Liver (tissue), 8 donors: ENCODE measurements at regions not wholly inside any gene's neighbourhood (a gene's known extent, or its start where the extent isn't known, plus 50 kb on each side); places are given as distances from the start of the nearest gene placed in this dataset.

ENCODE experiments used
- DNase-seq: peaks from one replicate; pipeline ENCODE4 v3.0.0-alpha.2; 2017; ENCODE audit warnings: low spot score
- H3K27ac ChIP-seq, 2 donors: one replicate each; pipeline ENCODE4 v1.7.0; 2013; ENCODE audit warnings: inconsistent platforms in 2 of 2, low read length in 2 of 2, control low read depth in 1 of 2, low read depth in 1 of 2, mild to moderate bottlenecking in 1 of 2
- H3K27me3 ChIP-seq, 4 donors: one replicate each; pipeline versions ENCODE4 v1.6.1 to v1.7.0; 2013; ENCODE audit warnings: low read length in 3 of 4, inconsistent platforms in 1 of 4, mild to moderate bottlenecking in 1 of 4, moderate library complexity in 1 of 4; ENCODE audit not compliant: control insufficient read depth in 4 of 4, insufficient read depth in 4 of 4
- H3K36me3 ChIP-seq, 4 donors: one replicate each; pipeline versions ENCODE4 v1.6.1 to v1.7.0; 2013; ENCODE audit warnings: low read length in 3 of 4, mild to moderate bottlenecking in 3 of 4, low read depth in 1 of 4, moderate library complexity in 1 of 4; ENCODE audit not compliant: control insufficient read depth in 4 of 4, insufficient read depth in 3 of 4
- H3K4me1 ChIP-seq, 4 donors: one replicate each; pipeline versions ENCODE4 v1.6.1 to v1.7.0; 2013; ENCODE audit warnings: low read length in 3 of 4, mild to moderate bottlenecking in 3 of 4, moderate library complexity in 1 of 4; ENCODE audit not compliant: control insufficient read depth in 4 of 4, insufficient read depth in 4 of 4
- H3K4me3 ChIP-seq, 3 donors: one replicate each; pipeline versions ENCODE4 v1.6.1 to v1.7.0; 2013; ENCODE audit warnings: low read length in 3 of 3, control low read depth in 1 of 3, low read depth in 1 of 3, mild to moderate bottlenecking in 1 of 3
- H3K9ac ChIP-seq, 2 donors: one replicate each; pipeline ENCODE4 v1.7.0; 2013; ENCODE audit warnings: low read length in 2 of 2, mild to moderate bottlenecking in 2 of 2, moderate library complexity in 2 of 2, control low read depth in 1 of 2, low read depth in 1 of 2
- H3K9me3 ChIP-seq, 4 donors: one replicate each; pipeline versions ENCODE4 v1.6.1 to v1.7.0; 2013; ENCODE audit warnings: low read length in 3 of 4; ENCODE audit not compliant: control insufficient read depth in 4 of 4
- EGR1 ChIP-seq, 2 donors: IDR thresholded peaks; 2 replicates each; pipeline ENCODE4 v1.6.1; 2016 to 2018; ENCODE audit warnings: antibody characterized with exemption in 2 of 2, low read depth in 2 of 2
- FOXA1 ChIP-seq: IDR thresholded peaks from 2 replicates; pipeline ENCODE4 v1.6.1; 2016; ENCODE audit warnings: antibody characterized with exemption
- FOXA2 ChIP-seq: IDR thresholded peaks from 2 replicates; pipeline ENCODE4 v1.6.1; 2016; ENCODE audit warnings: antibody characterized with exemption
- GABPA ChIP-seq, 2 donors: IDR thresholded peaks in 1 of 2; conservative IDR thresholded peaks in 1 of 2; 2 replicates each; pipeline ENCODE4 v1.6.1; 2016; ENCODE audit warnings: antibody characterized with exemption in 2 of 2, mild to moderate bottlenecking in 1 of 2, moderate library complexity in 1 of 2
- HNF4A ChIP-seq, 2 donors: conservative IDR thresholded peaks; 2 replicates each; pipeline ENCODE4 v1.6.1; 2016; ENCODE audit warnings: antibody characterized with exemption in 2 of 2, mild to moderate bottlenecking in 2 of 2
- HNF4G ChIP-seq: IDR thresholded peaks from 2 replicates; pipeline ENCODE4 v1.6.1; 2016; ENCODE audit warnings: antibody characterized with exemption
- JUND ChIP-seq, 2 donors: IDR thresholded peaks; 2 replicates each; pipeline ENCODE4 v1.6.1; 2016; ENCODE audit warnings: antibody characterized with exemption in 2 of 2
- NR2F2 ChIP-seq: IDR thresholded peaks from 2 replicates; pipeline ENCODE4 v1.6.1; 2016; ENCODE audit warnings: antibody characterized with exemption
- RAD21 ChIP-seq, 2 donors: IDR thresholded peaks; 2 replicates each; pipeline ENCODE4 v1.6.1; 2016; ENCODE audit warnings: antibody characterized with exemption in 2 of 2, mild to moderate bottlenecking in 2 of 2
- RXRA ChIP-seq, 2 donors: IDR thresholded peaks; 2 replicates each; pipeline ENCODE4 v1.6.1; 2017 to 2018; ENCODE audit warnings: antibody characterized with exemption in 2 of 2, mild to moderate bottlenecking in 1 of 2
- SP1 ChIP-seq: IDR thresholded peaks from 2 replicates; pipeline ENCODE4 v1.6.1; 2018; ENCODE audit warnings: antibody characterized with exemption, mild to moderate bottlenecking
- TAF1 ChIP-seq: conservative IDR thresholded peaks from 2 replicates; pipeline ENCODE4 v1.6.1; 2016; ENCODE audit warnings: antibody characterized with exemption, mild to moderate bottlenecking
- YY1 ChIP-seq: IDR thresholded peaks from 2 replicates; pipeline ENCODE4 v1.6.1; 2016; ENCODE audit warnings: antibody characterized with exemption, mild to moderate bottlenecking
- WGBS: extraction: QIAGEN DNeasy Blood & Tissue Kit; methylation state at CpG from one replicate; pipeline ENCODE4 v1.1.7; 2013; 5-methylcytosine and 5-hydroxymethylcytosine counted together
- TF ChIP-seq, protein P1 (sequence below): IDR thresholded peaks from 2 replicates; pipeline ENCODE4 v1.6.1; 2016; ENCODE audit warnings: antibody characterized with exemption
- TF ChIP-seq, protein P2 (sequence below): IDR thresholded peaks from 2 replicates; pipeline ENCODE4 v1.6.1; 2016; ENCODE audit warnings: antibody characterized with exemption
- TF ChIP-seq, protein P3 (sequence below): fragments of 150-350 bp; IDR thresholded peaks from 2 replicates; pipeline ENCODE4 v1.5.1; 2017; ENCODE audit warnings: improper control_type of control experiment, low read depth, low read length; ENCODE audit not compliant: missing input control
- TF ChIP-seq, protein P4 (sequence below): IDR thresholded peaks from 2 replicates; pipeline ENCODE4 v1.6.1; 2016; ENCODE audit warnings: antibody characterized with exemption, mild to moderate bottlenecking
- TF ChIP-seq, protein P5 (sequence below): IDR thresholded peaks from 2 replicates; pipeline ENCODE4 v1.6.1; 2016; ENCODE audit warnings: antibody characterized with exemption
- donor health status: healthy.
- donor health status: healthy.
- donor health status: healthy.
- donor health status: healthy.
- donor health status: healthy.

DNA sequence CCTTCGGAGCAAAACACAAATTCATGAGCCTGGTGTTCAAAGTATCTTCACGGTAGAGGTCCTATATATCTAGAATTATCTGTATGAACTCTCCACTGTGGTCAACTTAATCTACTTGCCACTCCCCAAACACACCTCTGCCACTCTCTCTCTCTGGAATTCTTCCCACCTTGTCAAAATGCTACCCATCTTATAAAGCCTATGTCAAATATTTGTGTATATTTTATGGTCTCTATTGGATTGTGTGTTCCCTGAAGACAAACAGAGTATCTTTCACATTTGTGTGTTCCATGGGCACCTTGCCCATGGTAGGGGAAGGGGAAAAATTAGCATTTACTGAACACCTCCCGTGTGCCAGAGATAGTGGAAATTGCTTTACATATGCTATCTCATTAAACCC, 83.2 kb upstream of the ATL2 start:
- WGBS = 84% methylated on average over 3 of the region's 3 CpGs
- H3K9ac ChIP-seq = no peak overlapping the region
- no peaks in the 10 kb centered on the region for H3K36me3 ChIP-seq
- H3K27me3 ChIP-seq = no peaks in the 10 kb centered on the region
- H3K27ac ChIP-seq = no peak overlapping the region
- TF ChIP-seq, protein P1, sequence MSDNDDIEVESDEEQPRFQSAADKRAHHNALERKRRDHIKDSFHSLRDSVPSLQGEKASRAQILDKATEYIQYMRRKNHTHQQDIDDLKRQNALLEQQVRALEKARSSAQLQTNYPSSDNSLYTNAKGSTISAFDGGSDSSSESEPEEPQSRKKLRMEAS = no peak
- no peak for TF ChIP-seq HNF4A (conservative IDR thresholded peaks at IDR 0.05)
- TF ChIP-seq NR2F2 = no peak
- TF ChIP-seq TAF1 = no peak
- TF ChIP-seq, protein P2, sequence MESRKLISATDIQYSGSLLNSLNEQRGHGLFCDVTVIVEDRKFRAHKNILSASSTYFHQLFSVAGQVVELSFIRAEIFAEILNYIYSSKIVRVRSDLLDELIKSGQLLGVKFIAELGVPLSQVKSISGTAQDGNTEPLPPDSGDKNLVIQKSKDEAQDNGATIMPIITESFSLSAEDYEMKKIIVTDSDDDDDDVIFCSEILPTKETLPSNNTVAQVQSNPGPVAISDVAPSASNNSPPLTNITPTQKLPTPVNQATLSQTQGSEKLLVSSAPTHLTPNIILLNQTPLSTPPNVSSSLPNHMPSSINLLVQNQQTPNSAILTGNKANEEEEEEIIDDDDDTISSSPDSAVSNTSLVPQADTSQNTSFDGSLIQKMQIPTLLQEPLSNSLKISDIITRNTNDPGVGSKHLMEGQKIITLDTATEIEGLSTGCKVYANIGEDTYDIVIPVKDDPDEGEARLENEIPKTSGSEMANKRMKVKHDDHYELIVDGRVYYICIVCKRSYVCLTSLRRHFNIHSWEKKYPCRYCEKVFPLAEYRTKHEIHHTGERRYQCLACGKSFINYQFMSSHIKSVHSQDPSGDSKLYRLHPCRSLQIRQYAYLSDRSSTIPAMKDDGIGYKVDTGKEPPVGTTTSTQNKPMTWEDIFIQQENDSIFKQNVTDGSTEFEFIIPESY = no peak
- no peak for TF ChIP-seq GABPA (IDR thresholded peaks at IDR 0.05 in 1 of 2, conservative IDR thresholded peaks at IDR 0.05 in 1 of 2)
- TF ChIP-seq YY1 = no peak
- TF ChIP-seq EGR1 (IDR thresholded peaks at IDR 0.05; ENCODE audit: low read depth in 2 of 2) = no peak
- no peak for TF ChIP-seq JUND (IDR thresholded peaks at IDR 0.05)
- TF ChIP-seq, protein P3, sequence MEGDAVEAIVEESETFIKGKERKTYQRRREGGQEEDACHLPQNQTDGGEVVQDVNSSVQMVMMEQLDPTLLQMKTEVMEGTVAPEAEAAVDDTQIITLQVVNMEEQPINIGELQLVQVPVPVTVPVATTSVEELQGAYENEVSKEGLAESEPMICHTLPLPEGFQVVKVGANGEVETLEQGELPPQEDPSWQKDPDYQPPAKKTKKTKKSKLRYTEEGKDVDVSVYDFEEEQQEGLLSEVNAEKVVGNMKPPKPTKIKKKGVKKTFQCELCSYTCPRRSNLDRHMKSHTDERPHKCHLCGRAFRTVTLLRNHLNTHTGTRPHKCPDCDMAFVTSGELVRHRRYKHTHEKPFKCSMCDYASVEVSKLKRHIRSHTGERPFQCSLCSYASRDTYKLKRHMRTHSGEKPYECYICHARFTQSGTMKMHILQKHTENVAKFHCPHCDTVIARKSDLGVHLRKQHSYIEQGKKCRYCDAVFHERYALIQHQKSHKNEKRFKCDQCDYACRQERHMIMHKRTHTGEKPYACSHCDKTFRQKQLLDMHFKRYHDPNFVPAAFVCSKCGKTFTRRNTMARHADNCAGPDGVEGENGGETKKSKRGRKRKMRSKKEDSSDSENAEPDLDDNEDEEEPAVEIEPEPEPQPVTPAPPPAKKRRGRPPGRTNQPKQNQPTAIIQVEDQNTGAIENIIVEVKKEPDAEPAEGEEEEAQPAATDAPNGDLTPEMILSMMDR = no peak
- TF ChIP-seq FOXA1 = no peak
- TF ChIP-seq FOXA2 = no peak
- no peak for TF ChIP-seq RXRA (IDR thresholded peaks at IDR 0.05)
- TF ChIP-seq, protein P4, sequence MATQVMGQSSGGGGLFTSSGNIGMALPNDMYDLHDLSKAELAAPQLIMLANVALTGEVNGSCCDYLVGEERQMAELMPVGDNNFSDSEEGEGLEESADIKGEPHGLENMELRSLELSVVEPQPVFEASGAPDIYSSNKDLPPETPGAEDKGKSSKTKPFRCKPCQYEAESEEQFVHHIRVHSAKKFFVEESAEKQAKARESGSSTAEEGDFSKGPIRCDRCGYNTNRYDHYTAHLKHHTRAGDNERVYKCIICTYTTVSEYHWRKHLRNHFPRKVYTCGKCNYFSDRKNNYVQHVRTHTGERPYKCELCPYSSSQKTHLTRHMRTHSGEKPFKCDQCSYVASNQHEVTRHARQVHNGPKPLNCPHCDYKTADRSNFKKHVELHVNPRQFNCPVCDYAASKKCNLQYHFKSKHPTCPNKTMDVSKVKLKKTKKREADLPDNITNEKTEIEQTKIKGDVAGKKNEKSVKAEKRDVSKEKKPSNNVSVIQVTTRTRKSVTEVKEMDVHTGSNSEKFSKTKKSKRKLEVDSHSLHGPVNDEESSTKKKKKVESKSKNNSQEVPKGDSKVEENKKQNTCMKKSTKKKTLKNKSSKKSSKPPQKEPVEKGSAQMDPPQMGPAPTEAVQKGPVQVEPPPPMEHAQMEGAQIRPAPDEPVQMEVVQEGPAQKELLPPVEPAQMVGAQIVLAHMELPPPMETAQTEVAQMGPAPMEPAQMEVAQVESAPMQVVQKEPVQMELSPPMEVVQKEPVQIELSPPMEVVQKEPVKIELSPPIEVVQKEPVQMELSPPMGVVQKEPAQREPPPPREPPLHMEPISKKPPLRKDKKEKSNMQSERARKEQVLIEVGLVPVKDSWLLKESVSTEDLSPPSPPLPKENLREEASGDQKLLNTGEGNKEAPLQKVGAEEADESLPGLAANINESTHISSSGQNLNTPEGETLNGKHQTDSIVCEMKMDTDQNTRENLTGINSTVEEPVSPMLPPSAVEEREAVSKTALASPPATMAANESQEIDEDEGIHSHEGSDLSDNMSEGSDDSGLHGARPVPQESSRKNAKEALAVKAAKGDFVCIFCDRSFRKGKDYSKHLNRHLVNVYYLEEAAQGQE = no peak
- no peak for TF ChIP-seq RAD21 (IDR thresholded peaks at IDR 0.05)
- no peak for TF ChIP-seq HNF4G
- no peak for TF ChIP-seq SP1
- TF ChIP-seq, protein P5, sequence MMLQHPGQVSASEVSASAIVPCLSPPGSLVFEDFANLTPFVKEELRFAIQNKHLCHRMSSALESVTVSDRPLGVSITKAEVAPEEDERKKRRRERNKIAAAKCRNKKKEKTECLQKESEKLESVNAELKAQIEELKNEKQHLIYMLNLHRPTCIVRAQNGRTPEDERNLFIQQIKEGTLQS = no peak
- DNase-seq = no peak
- no peaks in the 10 kb centered on the region for H3K9me3 ChIP-seq
- H3K4me1 ChIP-seq = no peaks in the 10 kb centered on the region
- H3K4me3 ChIP-seq = no peak overlapping the region
